Mesothelial cell of epicardium (in vitro differentiated cells): ENCODE measurements at regions not wholly inside any gene's neighbourhood (a gene's known extent, or its start where the extent isn't known, plus 50 kb on each side); places are given as distances from the start of the nearest gene placed in this dataset.

Experiments used
- DNase-seq, 2 experiments: peaks; one replicate each; pipeline ENCODE4 v3.0.0; 2021; ENCODE audit warnings: low spot score in 2 of 2; ENCODE audit not compliant: unreplicated experiment in 2 of 2
- H3K27ac Mint-ChIP-seq: 2 replicates; pipeline ENCODE4 v1.8.0; 2021; ENCODE audit warnings: mixed read lengths
- H3K27me3 Mint-ChIP-seq: 2 replicates; pipeline ENCODE4 v1.8.0; 2021; ENCODE audit warnings: low read depth, mixed read lengths
- H3K36me3 Mint-ChIP-seq: 2 replicates; pipeline ENCODE4 v1.8.0; 2021; ENCODE audit warnings: mixed read lengths
- H3K4me1 Mint-ChIP-seq: 2 replicates; pipeline ENCODE4 v1.8.0; 2021; ENCODE audit warnings: mixed read lengths
- H3K4me3 Mint-ChIP-seq: 2 replicates; pipeline ENCODE4 v1.8.0; 2021; ENCODE audit warnings: mild to moderate bottlenecking, moderate library complexity, mixed read lengths
- H3K9me3 Mint-ChIP-seq: 2 replicates; pipeline ENCODE4 v1.8.0; 2021; ENCODE audit warnings: mixed read lengths
- CTCF ChIP-seq: fragments of 200-600 bp; sonication (generic); IDR thresholded peaks from one replicate; pipeline ENCODE4 v1.5.0; 2021; ENCODE audit warnings: antibody characterized with exemption; ENCODE audit not compliant: unreplicated experiment

DNA sequence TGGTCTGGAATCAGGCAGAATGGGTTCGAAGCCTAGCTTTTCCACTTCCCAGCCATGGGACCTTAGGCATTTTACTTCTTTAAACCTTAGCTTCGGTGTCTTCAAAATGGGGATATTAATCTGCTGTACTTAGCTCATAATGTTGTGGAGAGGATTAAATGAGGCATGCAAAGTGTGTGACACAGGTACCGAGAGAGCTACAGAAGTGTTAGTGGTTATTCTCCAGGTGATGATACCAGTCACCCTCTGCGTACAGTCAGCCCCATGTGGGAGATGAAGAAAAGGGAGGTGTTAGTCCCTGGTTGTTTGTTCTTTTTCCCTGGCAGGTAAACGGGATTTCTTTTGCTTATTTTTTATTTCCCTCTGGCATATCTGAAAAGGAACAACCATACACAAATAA is 212.1 kb downstream of the PHLDA1 start:
- no peaks in the 10 kb centered on the region for H3K27me3 Mint-ChIP-seq
- no peaks in the 10 kb centered on the region for H3K36me3 Mint-ChIP-seq
- no peak overlapping the region for H3K27ac Mint-ChIP-seq

GRCh38 chr12:75818863-75819262 is 212.7 kb downstream of the PHLDA1 start:
- no peak for TF ChIP-seq CTCF
- H3K27me3 Mint-ChIP-seq = no peaks in the 10 kb centered on the region
- H3K36me3 Mint-ChIP-seq = no peaks in the 10 kb centered on the region
- H3K9me3 Mint-ChIP-seq = no peaks in the 10 kb centered on the region
- peaks cover 18% of the 10 kb centered on the region for H3K4me1 Mint-ChIP-seq
- DNase-seq = no peak
- no peak overlapping the region for H3K4me3 Mint-ChIP-seq
- H3K27ac Mint-ChIP-seq = peak overlapping the region; percentile 18

More for the DNA sequence above, 212.1 kb downstream of the PHLDA1 start:
- H3K4me3 Mint-ChIP-seq = no peak overlapping the region
- peaks cover 18% of the 10 kb centered on the region for H3K4me1 Mint-ChIP-seq
- DNase-seq = no peak
- H3K9me3 Mint-ChIP-seq = no peaks in the 10 kb centered on the region
- TF ChIP-seq CTCF = no peak

GRCh38 chr12:75816897-75817296 is 214.7 kb downstream of the PHLDA1 start:
- Mint-ChIP-seq H3K36me3 (no peaks in the 10 kb centered on the region), H3K9me3 (no peaks in the 10 kb centered on the region), H3K27ac (no peak overlapping the region), H3K27me3 (no peaks in the 10 kb centered on the region), H3K4me1 (peaks cover 30% of the 10 kb centered on the region), H3K4me3 (no peak overlapping the region)
- no peak for DNase-seq
- no peak for TF ChIP-seq CTCF

GRCh38 chr12:75815756-75816155 is 215.8 kb downstream of the PHLDA1 start:
- H3K36me3 Mint-ChIP-seq = no peaks in the 10 kb centered on the region
- no peaks in the 10 kb centered on the region for H3K27me3 Mint-ChIP-seq
- TF ChIP-seq CTCF = no peak
- no peak for DNase-seq
- H3K27ac Mint-ChIP-seq = peak overlapping the region; percentile 92
- no peak overlapping the region for H3K4me3 Mint-ChIP-seq
- no peaks in the 10 kb centered on the region for H3K9me3 Mint-ChIP-seq
- H3K4me1 Mint-ChIP-seq = peaks cover 33% of the 10 kb centered on the region

GRCh38 chr12:75814851-75815754 is 216.5 kb downstream of the PHLDA1 start:
- H3K4me1 Mint-ChIP-seq = peaks cover 33% of the 10 kb centered on the region
- TF ChIP-seq CTCF = no peak
- DNase-seq = no peak
- H3K36me3 Mint-ChIP-seq = no peaks in the 10 kb centered on the region
- no peaks in the 10 kb centered on the region for H3K9me3 Mint-ChIP-seq
- no peaks in the 10 kb centered on the region for H3K27me3 Mint-ChIP-seq
- H3K4me3 Mint-ChIP-seq = no peak overlapping the region
- H3K27ac Mint-ChIP-seq = peak overlapping the region; percentile 92
